A673 (cell line): ENCODE measurements at regions not wholly inside any gene's neighbourhood (a gene's known extent, or its start where the extent isn't known, plus 50 kb on each side); places are given as distances from the start of the nearest gene placed in this dataset.

Source experiments
- CTCF ChIP-seq: fragments of 300-800, 200-600 bp; sonication (generic); conservative IDR thresholded peaks from 2 replicates; pipeline ENCODE4 v1.5.1; 2017; ENCODE audit warnings: low read depth, mild to moderate bottlenecking, antibody characterized with exemption, low read length, moderate library complexity, mixed read lengths
- EZH2 ChIP-seq: fragments of 200-600 bp; sonication (generic); IDR thresholded peaks from 2 replicates; pipeline ENCODE4 v1.6.1; 2017; ENCODE audit warnings: borderline replicate concordance, low read depth, mild to moderate bottlenecking, mixed read lengths, antibody characterized with exemption, low read length; ENCODE audit not compliant: poor library complexity, severe bottlenecking

- 0 out of 2 replicates have a peak, but pooled peaks have one; percentile 20 for TF ChIP-seq CTCF
- no peak for TF ChIP-seq EZH2
Measured at GRCh38 chr16:51640196-51640595, 489.1 kb upstream of the SALL1 start.
